ENCODE measurements at regions not wholly inside any gene's neighbourhood (a gene's known extent, or its start where the extent isn't known, plus 50 kb on each side); places are given as distances from the start of the nearest gene placed in this dataset.

GRCh38 chr13:86954341-86954740 lies 716.8 kb upstream of the SLITRK5 start:
- H3K27ac ChIP-seq (ENCODE audit: low read depth in 1 of 2, low read length in 1 of 2) = no peak overlapping the region
- no peak overlapping the region for H3K9ac ChIP-seq (ENCODE audit: insufficient read depth in 1 of 2, low read length in 2 of 2)
- WGBS, 2 donors = 65 to 89% methylated on average over 1 of the region's 1 CpG
- no peak for TF ChIP-seq CTCF (IDR thresholded peaks at IDR 0.05; ENCODE audit: control extremely low read depth, extremely low read depth)
- H3K4me3 ChIP-seq = no peak overlapping the region
- ATAC-seq (ENCODE audit: insufficient read depth, low FRiP score) (no peak), DNase-seq (no peak)
- H3K4me1 ChIP-seq (ENCODE audit: control insufficient read depth in 5 of 5, insufficient read depth in 5 of 5, low read length in 5 of 5) = no peaks in the 10 kb centered on the region
- H3K9me3 ChIP-seq (ENCODE audit: control insufficient read depth in 4 of 4, insufficient read depth in 3 of 4, low read length in 3 of 4) = no peaks in the 10 kb centered on the region
- no peaks in the 10 kb centered on the region for H3K36me3 ChIP-seq (ENCODE audit: control insufficient read depth in 4 of 4, insufficient read depth in 4 of 4, low read length in 4 of 4)
- no peaks in the 10 kb centered on the region for H3K27me3 ChIP-seq (ENCODE audit: control insufficient read depth in 3 of 3, insufficient read depth in 3 of 3, low read length in 2 of 3)

DNA sequence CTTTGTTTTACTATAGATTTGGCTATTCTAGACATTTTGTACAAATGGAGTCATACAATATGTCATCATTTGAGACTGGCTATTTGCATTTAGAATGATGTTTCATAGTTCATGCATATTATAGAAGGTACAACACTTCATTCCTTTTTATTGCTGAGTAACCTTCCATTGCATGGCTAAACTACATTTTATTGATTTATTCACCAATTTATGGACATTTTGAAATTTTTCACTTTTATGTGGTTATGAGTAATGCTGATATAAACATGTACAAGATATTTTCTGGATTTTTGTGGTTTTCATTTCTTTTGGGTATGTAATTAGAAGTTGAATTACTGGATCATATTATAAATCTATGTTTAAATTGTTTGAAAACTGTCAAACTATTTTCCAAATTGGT lies 710.3 kb upstream of the SLITRK5 start:
- DNase-seq = no peak
- Histone ChIP-seq H3K4me3 (no peak overlapping the region), H3K27ac (ENCODE audit: low read depth in 1 of 2, low read length in 1 of 2) (no peak overlapping the region), H3K36me3 (ENCODE audit: control insufficient read depth in 4 of 4, insufficient read depth in 4 of 4, low read length in 4 of 4) (no peaks in the 10 kb centered on the region), H3K9me3 (ENCODE audit: control insufficient read depth in 4 of 4, insufficient read depth in 3 of 4, low read length in 3 of 4) (no peaks in the 10 kb centered on the region), H3K9ac (ENCODE audit: insufficient read depth in 1 of 2, low read length in 2 of 2) (no peak overlapping the region), H3K4me1 (ENCODE audit: control insufficient read depth in 5 of 5, insufficient read depth in 5 of 5, low read length in 5 of 5) (no peaks in the 10 kb centered on the region), H3K27me3 (ENCODE audit: control insufficient read depth in 3 of 3, insufficient read depth in 3 of 3, low read length in 2 of 3) (no peaks in the 10 kb centered on the region)
- no peak for TF ChIP-seq CTCF (IDR thresholded peaks at IDR 0.05; ENCODE audit: control extremely low read depth, extremely low read depth)
- ATAC-seq (ENCODE audit: insufficient read depth, low FRiP score) = no peak

DNA sequence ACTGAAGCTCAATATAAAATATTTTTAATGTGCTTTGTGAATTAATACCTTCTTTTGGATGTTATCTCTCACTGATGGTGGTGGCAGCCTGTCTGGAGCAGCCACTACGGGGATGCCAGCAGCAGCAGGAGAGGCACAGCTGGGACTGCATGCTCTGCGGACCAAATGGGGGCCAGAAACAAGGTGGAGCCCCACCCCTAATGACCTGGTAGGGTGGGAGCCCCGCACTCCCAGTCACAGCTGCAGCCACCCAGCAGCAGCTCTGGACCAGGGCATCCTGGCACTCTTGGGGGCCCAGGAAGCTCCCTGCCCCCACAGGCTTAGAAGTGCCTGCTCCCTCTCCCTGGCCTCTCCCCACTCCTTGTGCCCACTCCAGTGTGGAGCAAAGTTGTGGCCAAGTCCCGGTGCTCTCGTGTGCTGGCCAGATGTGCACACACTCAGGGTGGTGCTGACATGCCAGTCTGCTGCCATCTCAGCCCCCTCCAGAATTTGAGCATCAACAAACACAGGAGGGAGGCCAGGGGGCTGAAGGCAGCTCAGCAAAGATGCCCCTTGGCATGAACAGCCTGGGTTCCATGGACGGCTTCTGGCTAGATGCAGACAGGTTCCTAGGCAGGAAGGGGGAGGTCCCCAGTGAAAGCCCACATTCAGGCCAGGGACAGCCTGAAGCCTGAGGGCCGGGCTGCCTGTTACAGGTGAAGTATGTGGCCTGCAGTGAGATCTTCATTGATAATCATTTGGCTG lies 696.7 kb upstream of the SLITRK5 start:
- TF ChIP-seq CTCF (IDR thresholded peaks at IDR 0.05; ENCODE audit: control extremely low read depth, extremely low read depth) = no peak
- WGBS, 2 donors = 83 to 86% methylated on average over 7 of the region's 7 CpGs
- Histone ChIP-seq H3K9me3 (ENCODE audit: control insufficient read depth in 4 of 4, insufficient read depth in 3 of 4, low read length in 3 of 4) (no peaks in the 10 kb centered on the region), H3K27me3 (ENCODE audit: control insufficient read depth in 3 of 3, insufficient read depth in 3 of 3, low read length in 2 of 3) (no peaks in the 10 kb centered on the region), H3K4me1 (ENCODE audit: control insufficient read depth in 5 of 5, insufficient read depth in 5 of 5, low read length in 5 of 5) (peaks cover 0 to 2% (median 0%) of the 10 kb centered on the region in 5 donors), H3K36me3 (ENCODE audit: control insufficient read depth in 4 of 4, insufficient read depth in 4 of 4, low read length in 4 of 4) (no peaks in the 10 kb centered on the region), H3K4me3 (no peak overlapping the region), H3K27ac (ENCODE audit: low read depth in 1 of 2, low read length in 1 of 2) (peak overlapping the region in 1 of 2 donors; percentile 3), H3K9ac (ENCODE audit: insufficient read depth in 1 of 2, low read length in 2 of 2) (no peak overlapping the region)
- ATAC-seq (ENCODE audit: insufficient read depth, low FRiP score) (no peak), DNase-seq (no peak)

GRCh38 chr13:86974995-86975328 lies 696.2 kb upstream of the SLITRK5 start:
- ATAC-seq (ENCODE audit: insufficient read depth, low FRiP score) (no peak), DNase-seq (no peak)
- H3K27me3 ChIP-seq (ENCODE audit: control insufficient read depth in 3 of 3, insufficient read depth in 3 of 3, low read length in 2 of 3) = no peaks in the 10 kb centered on the region
- no peak overlapping the region for H3K4me3 ChIP-seq
- no peak overlapping the region for H3K9ac ChIP-seq (ENCODE audit: insufficient read depth in 1 of 2, low read length in 2 of 2)
- WGBS, 2 donors = 96 to 98% methylated on average over 1 of the region's 1 CpG
- H3K4me1 ChIP-seq (ENCODE audit: control insufficient read depth in 5 of 5, insufficient read depth in 5 of 5, low read length in 5 of 5) = peaks cover 0 to 2% (median 0%) of the 10 kb centered on the region in 5 donors
- H3K36me3 ChIP-seq (ENCODE audit: control insufficient read depth in 4 of 4, insufficient read depth in 4 of 4, low read length in 4 of 4) = no peaks in the 10 kb centered on the region
- H3K27ac ChIP-seq (ENCODE audit: low read depth in 1 of 2, low read length in 1 of 2) = peak overlapping the region in 1 of 2 donors; percentile 3
- TF ChIP-seq CTCF (IDR thresholded peaks at IDR 0.05; ENCODE audit: control extremely low read depth, extremely low read depth) = no peak
- no peaks in the 10 kb centered on the region for H3K9me3 ChIP-seq (ENCODE audit: control insufficient read depth in 4 of 4, insufficient read depth in 3 of 4, low read length in 3 of 4)
